ELR (cell line): ENCODE measurements at regions not wholly inside any gene's neighbourhood (a gene's known extent, or its start where the extent isn't known, plus 50 kb on each side); places are given as distances from the start of the nearest gene placed in this dataset.

Experiments
- DNase-seq: peaks from one replicate; pipeline ENCODE4 v3.0.0-alpha.2; 2015; ENCODE audit warnings: low read depth

DNA sequence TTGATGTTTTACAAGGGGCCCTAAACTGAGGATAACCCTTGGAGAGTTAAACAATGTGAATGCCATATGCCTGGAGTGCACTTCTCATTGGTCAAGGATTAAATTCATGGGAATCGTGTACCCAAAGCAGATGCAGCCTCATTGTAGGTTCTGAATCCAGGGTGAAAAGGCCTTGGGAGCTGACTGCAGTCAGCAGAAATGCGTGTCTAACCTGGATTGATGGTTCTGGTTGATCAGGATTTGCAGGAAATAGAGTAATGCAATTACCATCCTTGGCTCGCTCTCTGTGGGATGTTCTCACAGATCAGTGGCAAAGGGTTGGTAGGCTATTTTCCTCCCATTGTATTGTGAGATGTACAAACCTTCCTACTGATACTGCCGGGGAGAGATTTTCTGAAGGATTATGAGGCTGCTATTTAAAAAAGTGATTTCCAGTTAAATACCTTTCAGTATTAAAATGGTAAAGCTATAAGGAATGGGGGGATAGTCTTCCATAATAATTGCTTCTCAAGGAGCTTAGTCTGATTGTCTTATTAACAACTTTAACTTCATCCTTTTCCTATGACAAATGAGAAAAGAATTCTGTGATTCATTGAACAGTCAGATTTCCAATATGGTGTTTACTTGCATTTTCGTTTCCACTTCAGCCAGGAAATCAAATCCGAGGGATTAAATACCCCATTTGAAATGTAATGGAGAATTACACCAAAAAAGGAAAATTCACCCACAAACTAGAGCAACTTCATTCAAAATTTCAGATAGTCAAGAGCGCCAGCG lies 1028.1 kb upstream of the EEF2KMT start:
- DNase-seq = peak; percentile 4

- no peak for DNase-seq
These were observed 1026.5 kb upstream of the EEF2KMT start for GRCh38 chr16:6124136-6124535.

DNA sequence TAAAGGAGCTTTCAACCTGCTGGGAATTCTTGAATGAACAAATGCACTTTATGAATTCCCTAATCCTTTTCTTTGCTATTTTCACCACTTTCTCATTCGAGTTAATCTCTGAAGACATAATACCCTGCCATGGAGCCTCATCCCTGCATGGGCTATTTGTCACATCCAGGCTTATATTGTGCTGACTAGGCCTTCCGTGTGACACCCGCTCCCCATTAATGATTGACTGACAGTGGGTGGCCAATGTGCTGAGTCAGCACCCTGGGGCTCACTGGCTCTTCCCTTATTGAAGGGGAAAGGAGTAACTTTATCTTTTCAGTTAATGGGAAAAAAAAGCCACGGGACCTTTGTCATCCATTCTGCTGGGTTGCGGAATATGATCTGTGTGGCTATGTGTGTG lies 1024.8 kb upstream of the EEF2KMT start:
- no peak for DNase-seq

- DNase-seq = no peak
These were observed 1017.1 kb upstream of the EEF2KMT start for GRCh38 chr16:6114691-6115090.

GRCh38 chr16:6113749-6114148 lies 1016.2 kb upstream of the EEF2KMT start:
- DNase-seq = no peak

- DNase-seq = no peak
These were observed 1015.1 kb upstream of the EEF2KMT start for GRCh38 chr16:6112700-6113099.

- no peak for DNase-seq
These were observed 1013.8 kb upstream of the EEF2KMT start for GRCh38 chr16:6111390-6111789.

DNA sequence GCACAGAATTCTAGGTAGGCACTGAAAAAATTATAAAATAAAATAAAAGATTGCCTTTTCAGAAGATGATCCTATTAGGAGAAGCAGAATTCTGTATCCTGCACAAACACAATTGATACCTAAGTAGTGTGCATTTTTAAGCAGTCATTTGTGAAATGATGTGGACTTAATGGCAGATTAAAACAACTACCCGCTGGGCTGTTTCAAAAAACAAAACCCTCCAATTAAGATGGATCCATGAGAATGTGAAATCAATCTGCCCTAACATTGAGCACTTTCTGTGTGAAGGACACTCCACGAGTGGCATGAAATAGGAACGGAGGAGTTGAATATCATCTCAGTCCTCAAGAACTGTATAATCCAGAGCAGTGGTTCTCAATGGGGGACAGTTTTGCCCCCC lies 1012.8 kb upstream of the EEF2KMT start:
- no peak for DNase-seq

- DNase-seq = no peak
These were observed 1008.5 kb upstream of the EEF2KMT start for GRCh38 chr16:6106061-6106460.

GRCh38 chr16:6105115-6105514 lies 1007.5 kb upstream of the EEF2KMT start:
- no peak for DNase-seq

GRCh38 chr16:6104428-6104827 lies 1006.8 kb upstream of the EEF2KMT start:
- no peak for DNase-seq

DNA sequence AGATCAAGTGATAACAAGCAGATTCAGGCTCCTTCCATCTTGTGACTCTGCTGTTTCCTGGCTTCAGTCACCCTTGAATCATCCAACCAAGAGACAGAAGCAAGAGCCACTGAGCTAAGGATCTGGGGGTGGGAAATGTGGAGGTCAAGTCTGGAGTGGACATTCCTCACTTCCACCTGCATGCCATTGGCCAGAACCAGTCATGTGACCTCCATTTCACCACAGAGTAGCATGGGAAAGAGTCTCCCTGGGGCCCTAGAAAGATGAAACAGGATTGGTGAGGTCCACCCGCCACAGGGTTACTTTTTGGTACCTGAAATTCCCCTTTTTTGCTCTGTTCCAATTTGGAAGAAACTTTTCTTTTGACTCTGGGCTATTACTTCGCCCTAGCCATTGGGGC lies 1006.0 kb upstream of the EEF2KMT start:
- DNase-seq = no peak

GRCh38 chr16:6099102-6099501 lies 1001.5 kb upstream of the EEF2KMT start:
- no peak for DNase-seq

- no peak for DNase-seq
These were observed 999.5 kb upstream of the EEF2KMT start for GRCh38 chr16:6096931-6097670.

DNA sequence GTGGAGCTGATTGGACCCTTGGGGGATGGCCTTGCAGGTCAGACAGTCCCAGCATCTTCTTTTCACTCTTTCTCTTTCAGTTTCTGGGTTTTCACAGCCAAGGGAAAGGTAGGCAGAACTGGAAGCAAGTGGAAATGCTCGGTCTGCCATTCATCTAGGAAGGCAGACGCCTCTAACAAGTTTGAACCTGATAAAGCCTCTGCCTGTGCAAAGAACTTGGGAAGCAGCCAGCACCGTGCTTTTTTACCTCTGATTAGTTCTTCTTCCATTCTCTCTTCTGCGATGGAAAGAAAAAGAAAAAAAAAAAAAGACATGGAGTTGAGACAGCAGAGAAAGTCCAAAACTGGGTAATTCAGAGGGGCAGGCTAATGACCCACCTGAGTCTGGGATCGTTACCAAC lies 997.8 kb upstream of the EEF2KMT start:
- no peak for DNase-seq

GRCh38 chr16:6091021-6091420 lies 993.4 kb upstream of the EEF2KMT start:
- DNase-seq = no peak

- peak; percentile 0 for DNase-seq
These were observed 983.9 kb upstream of the EEF2KMT start for GRCh38 chr16:6081320-6081976.

DNA sequence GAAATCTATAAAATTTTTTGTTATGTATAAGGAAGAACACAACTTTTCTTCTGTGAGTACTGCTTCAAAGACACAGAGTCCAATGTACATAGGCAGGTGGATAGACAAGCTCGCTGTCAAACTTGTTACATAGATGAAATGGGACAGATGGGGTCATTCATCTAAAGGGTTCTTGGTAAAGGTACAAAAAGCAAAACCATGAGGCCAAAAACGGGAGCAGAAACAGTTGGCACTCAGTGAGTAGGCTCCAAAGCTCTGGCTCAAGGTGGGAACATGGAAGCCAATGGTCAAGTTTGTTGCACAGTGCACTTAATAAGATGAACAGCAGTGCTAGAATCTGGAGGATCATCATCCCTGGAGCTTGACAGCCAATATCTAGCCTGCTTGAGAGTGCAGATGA lies 979.0 kb upstream of the EEF2KMT start:
- no peak for DNase-seq

DNA sequence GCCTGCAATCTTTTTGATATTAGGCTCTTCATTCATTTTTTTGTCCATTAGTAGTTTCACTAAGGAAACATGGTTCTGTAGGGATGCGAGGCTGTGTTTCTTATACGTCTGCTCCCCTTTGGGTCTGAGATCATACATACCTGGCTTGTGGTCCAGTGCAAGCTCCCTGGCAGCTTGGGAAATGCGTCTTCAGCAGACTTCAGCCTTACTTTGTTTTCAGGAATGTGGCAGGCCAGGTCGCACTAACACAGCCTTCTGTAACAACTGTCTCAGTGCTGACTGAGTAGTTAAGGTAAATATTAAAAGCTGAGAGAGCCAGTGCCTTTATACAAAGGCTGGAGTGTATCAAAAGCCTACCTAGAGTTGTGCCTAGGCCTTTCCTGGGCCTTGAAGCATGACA lies 970.5 kb upstream of the EEF2KMT start:
- no peak for DNase-seq

GRCh38 chr16:6066652-6067051 lies 969.1 kb upstream of the EEF2KMT start:
- DNase-seq = no peak

DNA sequence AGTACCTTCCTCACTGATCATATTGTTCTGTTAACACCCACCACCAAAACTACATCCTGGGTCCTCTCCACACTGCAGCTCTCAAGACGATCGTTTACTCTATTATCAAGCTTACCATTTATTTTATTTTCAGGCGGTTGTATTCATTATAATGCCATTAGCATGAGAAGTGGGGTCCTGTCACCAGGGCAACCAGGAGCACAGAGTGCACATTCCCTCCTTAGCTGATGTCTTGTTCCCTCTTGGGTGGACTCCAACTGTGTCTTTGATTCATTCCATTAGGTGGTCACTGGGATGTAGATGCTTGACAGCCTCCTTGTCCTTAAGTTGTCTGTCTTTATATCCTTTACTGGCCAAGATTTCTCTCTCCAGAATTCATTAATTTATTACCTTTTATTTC lies 965.9 kb upstream of the EEF2KMT start:
- DNase-seq = no peak

DNA sequence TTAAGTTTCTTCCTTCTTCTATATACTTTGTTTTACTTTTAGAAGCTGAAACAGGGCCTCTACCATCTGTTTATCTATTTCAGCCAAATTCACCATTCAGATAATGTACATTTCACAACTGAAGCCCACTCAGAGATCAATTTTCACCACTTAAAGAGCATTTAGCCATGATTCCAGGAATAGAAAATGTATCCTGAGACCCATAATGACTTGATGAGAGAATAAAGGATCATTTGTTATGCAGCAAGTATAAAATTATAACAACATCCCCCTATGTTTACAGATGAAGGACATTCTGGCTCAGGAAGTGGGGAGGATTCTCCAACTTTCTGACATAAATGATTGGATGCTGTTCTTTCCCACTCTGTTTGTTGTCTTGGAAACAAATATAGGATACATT lies 962.1 kb upstream of the EEF2KMT start:
- DNase-seq = no peak

DNA sequence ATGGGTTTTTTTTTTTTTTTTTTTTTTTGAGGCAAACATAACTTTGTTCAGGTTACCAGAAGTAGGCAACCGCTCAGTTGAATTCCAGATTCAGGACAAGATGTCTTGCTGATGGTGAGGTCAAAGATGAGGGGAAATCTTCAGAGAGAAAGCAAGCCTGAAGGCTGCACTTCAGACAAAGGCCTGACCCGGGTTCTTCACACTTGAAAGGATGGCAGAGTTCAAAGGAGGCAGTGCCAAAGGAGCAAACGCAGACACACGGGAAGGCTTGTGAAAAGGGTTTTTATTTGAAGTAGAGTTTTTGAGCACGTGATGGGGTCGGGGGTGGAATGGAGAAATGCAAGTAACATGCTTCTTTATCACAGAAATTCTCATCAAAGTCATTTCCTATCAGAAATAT lies 960.2 kb upstream of the EEF2KMT start:
- no peak for DNase-seq
